HCT116 (cell line): ENCODE measurements at regions not wholly inside any gene's neighbourhood (a gene's known extent, or its start where the extent isn't known, plus 50 kb on each side); places are given as distances from the start of the nearest gene placed in this dataset.

Experiments used
- CEBPB ChIP-seq: IDR thresholded peaks from 2 replicates; pipeline ENCODE4 v1.6.1; 2012; ENCODE audit warnings: low read depth
- EGR1 ChIP-seq: IDR thresholded peaks from 2 replicates; pipeline ENCODE4 v1.6.1; 2012; ENCODE audit warnings: low read depth
- EZH2 ChIP-seq: fragments of 200-600 bp; sonication (generic); IDR thresholded peaks from 2 replicates; pipeline ENCODE4 v1.6.1; 2017; ENCODE audit warnings: antibody characterized with exemption, mixed run types
- EZH2phosphoT487 ChIP-seq: fragments of 200-600 bp; IDR thresholded peaks from 2 replicates; pipeline ENCODE4 v1.6.1; 2018; ENCODE audit warnings: antibody characterized with exemption, borderline replicate concordance
- POLR2A ChIP-seq: IDR thresholded peaks from 2 replicates; pipeline ENCODE4 v1.7.0; 2011; ENCODE audit warnings: borderline replicate concordance; ENCODE audit not compliant: insufficient read depth, insufficient read length; ENCODE audit errors: extremely low read depth
- POLR2AphosphoS5 ChIP-seq: IDR thresholded peaks from 2 replicates; pipeline ENCODE4 v1.6.1; 2011; ENCODE audit warnings: mild to moderate bottlenecking, low read depth, low read length, moderate library complexity
- SIN3A ChIP-seq: IDR thresholded peaks from 2 replicates; pipeline ENCODE4 v1.6.1; 2012; ENCODE audit warnings: low read depth
- ZNF274 ChIP-seq: fragments of 200-500 bp; sonication (Bioruptor generic); IDR thresholded peaks from 2 replicates; pipeline ENCODE4 v1.6.1; 2014; ENCODE audit warnings: mild to moderate bottlenecking, low read depth, low read length, inconsistent platforms
- TF ChIP-seq, protein P1 (sequence below), 3 experiments: fragments of 200-600 bp in 1 of 3; sonication (generic) in 1 of 3; IDR thresholded peaks in 2 of 3; conservative IDR thresholded peaks in 1 of 3; 2 replicates each; pipeline ENCODE4 v1.5.1; 2012 to 2017; ENCODE audit warnings: low read depth in 2 of 3, low read length in 2 of 3, antibody characterized with exemption in 1 of 3, borderline replicate concordance in 1 of 3, control low read depth in 1 of 3, mild to moderate bottlenecking in 1 of 3, mixed read lengths in 1 of 3, mixed run types in 1 of 3, moderate library complexity in 1 of 3; ENCODE audit not compliant: insufficient read depth in 1 of 3
- TF ChIP-seq, protein P2 (sequence below): IDR thresholded peaks from 2 replicates; pipeline ENCODE4 v1.6.1; 2012
- TF ChIP-seq, protein P3 (sequence below): IDR thresholded peaks from 2 replicates; pipeline ENCODE4 v1.6.1; 2011; ENCODE audit warnings: mild to moderate bottlenecking, low read length, moderate library complexity; ENCODE audit not compliant: insufficient replicate concordance; ENCODE audit errors: extremely low read depth

DNA sequence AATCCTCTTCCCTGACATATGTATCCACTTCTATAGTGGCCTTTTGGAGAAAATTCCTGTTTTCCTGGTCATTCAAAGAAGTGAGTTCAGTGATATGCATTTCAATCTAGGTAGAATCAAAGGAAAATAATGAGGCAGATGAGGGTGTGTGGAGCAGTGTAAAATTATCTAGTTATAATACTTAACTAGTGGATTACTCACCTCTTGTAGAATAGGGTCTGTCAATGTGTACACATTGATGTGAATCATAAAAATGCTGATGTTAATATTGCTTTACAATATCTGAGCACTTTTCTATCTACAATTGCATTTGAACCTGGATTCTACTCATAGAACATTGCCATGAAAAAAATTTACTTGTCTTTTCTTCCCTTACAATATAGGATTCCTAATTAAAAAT lies 293.5 kb downstream of the GBA3 start:
- TF ChIP-seq, protein P1, sequence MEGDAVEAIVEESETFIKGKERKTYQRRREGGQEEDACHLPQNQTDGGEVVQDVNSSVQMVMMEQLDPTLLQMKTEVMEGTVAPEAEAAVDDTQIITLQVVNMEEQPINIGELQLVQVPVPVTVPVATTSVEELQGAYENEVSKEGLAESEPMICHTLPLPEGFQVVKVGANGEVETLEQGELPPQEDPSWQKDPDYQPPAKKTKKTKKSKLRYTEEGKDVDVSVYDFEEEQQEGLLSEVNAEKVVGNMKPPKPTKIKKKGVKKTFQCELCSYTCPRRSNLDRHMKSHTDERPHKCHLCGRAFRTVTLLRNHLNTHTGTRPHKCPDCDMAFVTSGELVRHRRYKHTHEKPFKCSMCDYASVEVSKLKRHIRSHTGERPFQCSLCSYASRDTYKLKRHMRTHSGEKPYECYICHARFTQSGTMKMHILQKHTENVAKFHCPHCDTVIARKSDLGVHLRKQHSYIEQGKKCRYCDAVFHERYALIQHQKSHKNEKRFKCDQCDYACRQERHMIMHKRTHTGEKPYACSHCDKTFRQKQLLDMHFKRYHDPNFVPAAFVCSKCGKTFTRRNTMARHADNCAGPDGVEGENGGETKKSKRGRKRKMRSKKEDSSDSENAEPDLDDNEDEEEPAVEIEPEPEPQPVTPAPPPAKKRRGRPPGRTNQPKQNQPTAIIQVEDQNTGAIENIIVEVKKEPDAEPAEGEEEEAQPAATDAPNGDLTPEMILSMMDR (IDR thresholded peaks at IDR 0.05 in 2 of 3, conservative IDR thresholded peaks at IDR 0.05 in 1 of 3; ENCODE audit: borderline replicate concordance in 1 of 3, insufficient read depth in 1 of 3, low read depth in 2 of 3, low read length in 2 of 3), result no peak
- TF ChIP-seq EZH2 (no peak), EGR1 (no peak), POLR2AphosphoS5 (no peak), POLR2A (no peak), SIN3A (no peak), EZH2phosphoT487 (no peak), ZNF274 (no peak), CEBPB (no peak)
- TF ChIP-seq, protein P2, sequence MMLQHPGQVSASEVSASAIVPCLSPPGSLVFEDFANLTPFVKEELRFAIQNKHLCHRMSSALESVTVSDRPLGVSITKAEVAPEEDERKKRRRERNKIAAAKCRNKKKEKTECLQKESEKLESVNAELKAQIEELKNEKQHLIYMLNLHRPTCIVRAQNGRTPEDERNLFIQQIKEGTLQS, result no peak
- TF ChIP-seq, protein P3, sequence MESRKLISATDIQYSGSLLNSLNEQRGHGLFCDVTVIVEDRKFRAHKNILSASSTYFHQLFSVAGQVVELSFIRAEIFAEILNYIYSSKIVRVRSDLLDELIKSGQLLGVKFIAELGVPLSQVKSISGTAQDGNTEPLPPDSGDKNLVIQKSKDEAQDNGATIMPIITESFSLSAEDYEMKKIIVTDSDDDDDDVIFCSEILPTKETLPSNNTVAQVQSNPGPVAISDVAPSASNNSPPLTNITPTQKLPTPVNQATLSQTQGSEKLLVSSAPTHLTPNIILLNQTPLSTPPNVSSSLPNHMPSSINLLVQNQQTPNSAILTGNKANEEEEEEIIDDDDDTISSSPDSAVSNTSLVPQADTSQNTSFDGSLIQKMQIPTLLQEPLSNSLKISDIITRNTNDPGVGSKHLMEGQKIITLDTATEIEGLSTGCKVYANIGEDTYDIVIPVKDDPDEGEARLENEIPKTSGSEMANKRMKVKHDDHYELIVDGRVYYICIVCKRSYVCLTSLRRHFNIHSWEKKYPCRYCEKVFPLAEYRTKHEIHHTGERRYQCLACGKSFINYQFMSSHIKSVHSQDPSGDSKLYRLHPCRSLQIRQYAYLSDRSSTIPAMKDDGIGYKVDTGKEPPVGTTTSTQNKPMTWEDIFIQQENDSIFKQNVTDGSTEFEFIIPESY, result no peak
